ENCODE measurements at regions not wholly inside any gene's neighbourhood (a gene's known extent, or its start where the extent isn't known, plus 50 kb on each side); places are given as distances from the start of the nearest gene placed in this dataset.

DNA sequence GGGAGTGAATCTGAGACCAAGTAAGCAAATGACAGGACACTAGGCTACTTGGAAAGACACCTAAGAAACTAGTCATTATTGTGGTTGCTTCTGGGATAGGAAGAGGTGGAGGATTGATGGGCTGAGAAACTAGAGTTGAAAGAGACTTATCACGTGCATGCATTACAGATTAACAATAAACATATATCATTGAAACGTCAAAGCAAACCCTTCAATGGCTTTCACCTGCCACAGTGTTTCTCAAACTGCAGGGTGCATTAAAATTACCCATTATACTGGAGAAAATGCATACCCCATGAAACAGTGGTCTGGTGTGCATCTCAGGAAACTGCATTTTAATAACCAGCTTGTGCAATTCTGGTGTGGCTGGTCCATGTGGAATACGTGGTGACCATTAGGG lies 318.8 kb downstream of the SMAD2 start:
- TF ChIP-seq, protein P1, sequence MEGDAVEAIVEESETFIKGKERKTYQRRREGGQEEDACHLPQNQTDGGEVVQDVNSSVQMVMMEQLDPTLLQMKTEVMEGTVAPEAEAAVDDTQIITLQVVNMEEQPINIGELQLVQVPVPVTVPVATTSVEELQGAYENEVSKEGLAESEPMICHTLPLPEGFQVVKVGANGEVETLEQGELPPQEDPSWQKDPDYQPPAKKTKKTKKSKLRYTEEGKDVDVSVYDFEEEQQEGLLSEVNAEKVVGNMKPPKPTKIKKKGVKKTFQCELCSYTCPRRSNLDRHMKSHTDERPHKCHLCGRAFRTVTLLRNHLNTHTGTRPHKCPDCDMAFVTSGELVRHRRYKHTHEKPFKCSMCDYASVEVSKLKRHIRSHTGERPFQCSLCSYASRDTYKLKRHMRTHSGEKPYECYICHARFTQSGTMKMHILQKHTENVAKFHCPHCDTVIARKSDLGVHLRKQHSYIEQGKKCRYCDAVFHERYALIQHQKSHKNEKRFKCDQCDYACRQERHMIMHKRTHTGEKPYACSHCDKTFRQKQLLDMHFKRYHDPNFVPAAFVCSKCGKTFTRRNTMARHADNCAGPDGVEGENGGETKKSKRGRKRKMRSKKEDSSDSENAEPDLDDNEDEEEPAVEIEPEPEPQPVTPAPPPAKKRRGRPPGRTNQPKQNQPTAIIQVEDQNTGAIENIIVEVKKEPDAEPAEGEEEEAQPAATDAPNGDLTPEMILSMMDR (IDR thresholded peaks at IDR 0.05; ENCODE audit: low read depth, low read length): no peak
- no peaks in the 10 kb centered on the region for H3K27me3 ChIP-seq
- H3K36me3 ChIP-seq: no peaks in the 10 kb centered on the region
- DNase-seq: no peak
- no peak overlapping the region for H3K4me3 ChIP-seq (ENCODE audit: low read depth, low read length)
- no peaks in the 10 kb centered on the region for H3K9me3 ChIP-seq
- no peaks in the 10 kb centered on the region for H3K4me1 ChIP-seq

GRCh38 chr18:47606526-47606925 lies 323.9 kb downstream of the SMAD2 start:
- Histone ChIP-seq H3K36me3 (no peaks in the 10 kb centered on the region), H3K9me3 (no peaks in the 10 kb centered on the region), H3K27me3 (no peaks in the 10 kb centered on the region), H3K4me3 (ENCODE audit: low read depth, low read length) (no peak overlapping the region), H3K4me1 (no peaks in the 10 kb centered on the region)
- TF ChIP-seq, protein P1 (IDR thresholded peaks at IDR 0.05; ENCODE audit: low read depth, low read length): no peak
- no peak for DNase-seq

GRCh38 chr18:47605093-47605492 lies 325.4 kb downstream of the SMAD2 start:
- Histone ChIP-seq H3K9me3 (no peaks in the 10 kb centered on the region), H3K4me1 (no peaks in the 10 kb centered on the region), H3K4me3 (ENCODE audit: low read depth, low read length) (no peak overlapping the region), H3K27me3 (no peaks in the 10 kb centered on the region), H3K36me3 (no peaks in the 10 kb centered on the region)
- TF ChIP-seq, protein P1 (IDR thresholded peaks at IDR 0.05; ENCODE audit: low read depth, low read length): no peak
- no peak for DNase-seq

DNA sequence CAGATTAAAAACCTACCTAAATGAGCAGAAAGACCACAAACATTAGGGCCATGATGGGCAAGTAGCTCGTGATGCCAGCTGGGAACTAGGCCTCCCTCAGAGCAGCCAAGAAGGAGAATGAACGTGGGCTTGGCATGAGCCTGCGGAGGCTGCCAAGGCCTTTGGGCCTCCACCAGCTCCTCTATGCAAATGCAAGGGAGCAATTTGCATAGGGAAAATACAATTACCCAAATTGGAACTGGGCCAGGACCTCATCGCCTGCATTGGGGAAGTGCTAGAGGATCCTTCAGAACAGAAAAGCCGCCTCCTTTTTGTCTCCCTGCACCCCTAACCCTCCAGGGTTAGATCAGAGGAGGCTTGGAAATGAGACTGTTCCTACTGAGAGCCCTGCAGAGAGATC lies 326.4 kb downstream of the SMAD2 start:
- no peaks in the 10 kb centered on the region for H3K27me3 ChIP-seq
- no peaks in the 10 kb centered on the region for H3K9me3 ChIP-seq
- H3K4me1 ChIP-seq: no peaks in the 10 kb centered on the region
- no peak for DNase-seq
- no peaks in the 10 kb centered on the region for H3K36me3 ChIP-seq
- no peak overlapping the region for H3K4me3 ChIP-seq (ENCODE audit: low read depth, low read length)
- TF ChIP-seq, protein P1 (IDR thresholded peaks at IDR 0.05; ENCODE audit: low read depth, low read length): no peak

DNA sequence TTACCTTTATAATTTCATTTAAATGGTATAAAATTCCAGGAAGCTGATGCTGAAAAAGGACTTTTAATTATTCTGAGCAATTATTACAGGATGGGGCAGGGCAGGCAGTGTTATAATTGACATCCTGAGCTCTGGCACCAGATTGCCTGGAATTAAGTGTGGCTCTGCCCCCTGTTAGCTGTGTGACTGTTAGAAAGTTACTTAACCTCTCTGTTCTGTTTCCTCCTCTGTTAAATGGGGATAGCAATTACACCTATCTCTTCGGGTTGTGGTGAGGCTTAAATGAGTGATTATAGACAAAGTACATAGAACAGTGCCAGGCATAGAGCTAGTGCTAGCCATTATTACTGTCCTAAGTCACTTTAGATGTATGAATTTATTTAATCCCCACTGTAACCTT lies 327.3 kb downstream of the SMAD2 start:
- TF ChIP-seq, protein P1 (IDR thresholded peaks at IDR 0.05; ENCODE audit: low read depth, low read length): no peak
- no peaks in the 10 kb centered on the region for H3K36me3 ChIP-seq
- no peaks in the 10 kb centered on the region for H3K4me1 ChIP-seq
- no peak overlapping the region for H3K4me3 ChIP-seq (ENCODE audit: low read depth, low read length)
- DNase-seq: no peak
- H3K27me3 ChIP-seq: no peaks in the 10 kb centered on the region
- H3K9me3 ChIP-seq: no peaks in the 10 kb centered on the region

GRCh38 chr18:47602273-47602897 lies 328.1 kb downstream of the SMAD2 start:
- Histone ChIP-seq H3K4me1 (no peaks in the 10 kb centered on the region), H3K4me3 (ENCODE audit: low read depth, low read length) (no peak overlapping the region), H3K27me3 (no peaks in the 10 kb centered on the region), H3K9me3 (no peaks in the 10 kb centered on the region), H3K36me3 (no peaks in the 10 kb centered on the region)
- DNase-seq: no peak
- TF ChIP-seq, protein P1 (IDR thresholded peaks at IDR 0.05; ENCODE audit: low read depth, low read length): no peak
